Activated T-cell treated with anti-CD3 and anti-CD28 coated beads for 24 hours (primary cell): ENCODE measurements at regions not wholly inside any gene's neighbourhood (a gene's known extent, or its start where the extent isn't known, plus 50 kb on each side); places are given as distances from the start of the nearest gene placed in this dataset.

ENCODE experiments used
- DNase-seq: peaks from one replicate; pipeline ENCODE4 v3.0.0-alpha.2; 2020; ENCODE audit warnings: low read depth

- no peak for DNase-seq
These were observed 149.3 kb upstream of the CYSLTR1 start for GRCh38 chrX:78476701-78477100.

- no peak for DNase-seq
These were observed 129.5 kb upstream of the CYSLTR1 start for GRCh38 chrX:78456909-78457308.

- DNase-seq = no peak
These were observed 128.5 kb upstream of the CYSLTR1 start for GRCh38 chrX:78455901-78456300.

- DNase-seq = no peak
These were observed 124.9 kb upstream of the CYSLTR1 start for GRCh38 chrX:78452356-78452755.

- no peak for DNase-seq
These were observed 110.2 kb upstream of the CYSLTR1 start for GRCh38 chrX:78437621-78438020.

GRCh38 chrX:78429172-78429571 is 101.8 kb upstream of the CYSLTR1 start:
- no peak for DNase-seq

- no peak for DNase-seq
These were observed 61.3 kb upstream of the CYSLTR1 start for GRCh38 chrX:78388663-78389062.

- no peak for DNase-seq
These were observed 60.0 kb upstream of the CYSLTR1 start for GRCh38 chrX:78387364-78387763.

- DNase-seq = no peak
These were observed 57.1 kb upstream of the CYSLTR1 start for GRCh38 chrX:78384486-78384885.

GRCh38 chrX:78383594-78383993 is 56.2 kb upstream of the CYSLTR1 start:
- DNase-seq = no peak

- no peak for DNase-seq
These were observed 51.2 kb upstream of the CYSLTR1 start for GRCh38 chrX:78378476-78379115.
